Spleen (tissue), 11 donors: ENCODE measurements at regions not wholly inside any gene's neighbourhood (a gene's known extent, or its start where the extent isn't known, plus 50 kb on each side); places are given as distances from the start of the nearest gene placed in this dataset.

Experiments used
- DNase-seq: peaks from one replicate; pipeline ENCODE4 v3.0.0-alpha.2; 2020
- H3K27ac ChIP-seq, 8 donors: fragments of 200-600 bp; sonication (generic) in 7 of 8; 1 replicate in 4 of 8; 2 replicates in 4 of 8; pipeline versions ENCODE4 v1.5.0 to v1.8.0; 2016 to 2021; ENCODE audit warnings: inconsistent platforms in 4 of 8, mild to moderate bottlenecking in 4 of 8, moderate library complexity in 1 of 8
- H3K27me3 ChIP-seq, 7 donors: fragments of 200-600 bp; sonication (generic) in 6 of 7; replicated peaks in 1 of 7; 1 replicate in 4 of 7; 2 replicates in 3 of 7; pipeline versions ENCODE4 v1.5.0 to v1.8.0; 2016 to 2021; ENCODE audit warnings: inconsistent platforms in 3 of 7, mild to moderate bottlenecking in 1 of 7
- H3K36me3 ChIP-seq, 6 donors: fragments of 200-600 bp; sonication (generic) in 5 of 6; 1 replicate in 4 of 6; 2 replicates in 2 of 6; pipeline versions ENCODE4 v1.5.0 to v1.8.0; 2016 to 2021; ENCODE audit warnings: inconsistent platforms in 2 of 6
- H3K4me1 ChIP-seq, 6 donors: fragments of 200-600 bp; sonication (generic) in 5 of 6; 1 replicate in 3 of 6; 2 replicates in 3 of 6; pipeline versions ENCODE4 v1.5.0 to v1.8.0; 2016 to 2021; ENCODE audit warnings: inconsistent platforms in 3 of 6
- H3K4me3 ChIP-seq, 8 donors: fragments of 200-600 bp; sonication (generic) in 7 of 8; 1 replicate in 4 of 8; 2 replicates in 4 of 8; pipeline versions ENCODE4 v1.5.0 to v1.8.0; 2016 to 2021; ENCODE audit warnings: inconsistent platforms in 4 of 8, mild to moderate bottlenecking in 4 of 8, moderate library complexity in 2 of 8
- H3K9me3 ChIP-seq, 8 donors: fragments of 200-600 bp; sonication (generic) in 7 of 8; 1 replicate in 4 of 8; 2 replicates in 4 of 8; pipeline versions ENCODE4 v1.5.0 to v1.8.0; 2016 to 2021; ENCODE audit warnings: inconsistent platforms in 4 of 8
- POLR2A ChIP-seq, 3 donors: fragments of 450-650 bp; IDR thresholded peaks; one replicate each; pipeline ENCODE4 v1.5.1; 2017; ENCODE audit warnings: antibody characterized with exemption in 3 of 3, mild to moderate bottlenecking in 1 of 3
- POLR2AphosphoS5 ChIP-seq, 3 donors: sonication (generic); formaldehyde crosslinking; IDR thresholded peaks; one replicate each; pipeline ENCODE4 v1.5.1; 2017; ENCODE audit warnings: antibody characterized with exemption in 3 of 3
- WGBS, 5 donors: extraction: QIAGEN DNeasy Blood & Tissue Kit in 3 of 5; methylation state at CpG; one replicate each; pipeline versions ENCODE4 v1.1.5 to v1.1.7; 2013 to 2018; 5-methylcytosine and 5-hydroxymethylcytosine counted together
- intact Hi-C: fragments of 100-400 bp; cut with DNase I; formaldehyde crosslinking; loops from one replicate; pipeline ENCODE4 v1.15.0; 2023; ENCODE audit warnings: low total_unique reads
- TF ChIP-seq, protein P1 (sequence below), 11 experiments: fragments of 200-600 bp in 7 of 11; fragments of 450-650 bp in 4 of 11; sonication (generic) in 4 of 11; IDR thresholded peaks in 8 of 11; conservative IDR thresholded peaks in 3 of 11; 1 replicate in 7 of 11; 2 replicates in 4 of 11; pipeline versions ENCODE4 v1.4.0 to v1.8.0; 2016 to 2021; ENCODE audit warnings: antibody characterized with exemption in 11 of 11, inconsistent platforms in 4 of 11, mild to moderate bottlenecking in 1 of 11
- donor health status: healthy with polysubstance abuse.
- donor health status: DM: no; HTN: no; CAD: no; lungs with moderate emphysema.
- donor health status: DM: no; HTN: no; CAD: no.
- donor health status: Bipolar disorder and iron deficiency.
- donor health status: healthy.
- donor health status: DM: no; HTN: no; CAD: no.
- donor health status: DM: yes; HTN: yes; CAD: no.

- 52 to 72% (median 65%) methylated on average over 2 to 3 of the region's 3 CpGs for WGBS, 5 donors
- intact Hi-C loops: no loop called here
- Histone ChIP-seq H3K27ac (no peak overlapping the region), H3K4me1 (no peaks in the 10 kb centered on the region), H3K4me3 (no peak overlapping the region), H3K36me3 (no peaks in the 10 kb centered on the region), H3K27me3 (no peaks in the 10 kb centered on the region), H3K9me3 (peaks cover 0 to 34% (median 18%) of the 10 kb centered on the region in 8 donors)
- TF ChIP-seq, protein P1, sequence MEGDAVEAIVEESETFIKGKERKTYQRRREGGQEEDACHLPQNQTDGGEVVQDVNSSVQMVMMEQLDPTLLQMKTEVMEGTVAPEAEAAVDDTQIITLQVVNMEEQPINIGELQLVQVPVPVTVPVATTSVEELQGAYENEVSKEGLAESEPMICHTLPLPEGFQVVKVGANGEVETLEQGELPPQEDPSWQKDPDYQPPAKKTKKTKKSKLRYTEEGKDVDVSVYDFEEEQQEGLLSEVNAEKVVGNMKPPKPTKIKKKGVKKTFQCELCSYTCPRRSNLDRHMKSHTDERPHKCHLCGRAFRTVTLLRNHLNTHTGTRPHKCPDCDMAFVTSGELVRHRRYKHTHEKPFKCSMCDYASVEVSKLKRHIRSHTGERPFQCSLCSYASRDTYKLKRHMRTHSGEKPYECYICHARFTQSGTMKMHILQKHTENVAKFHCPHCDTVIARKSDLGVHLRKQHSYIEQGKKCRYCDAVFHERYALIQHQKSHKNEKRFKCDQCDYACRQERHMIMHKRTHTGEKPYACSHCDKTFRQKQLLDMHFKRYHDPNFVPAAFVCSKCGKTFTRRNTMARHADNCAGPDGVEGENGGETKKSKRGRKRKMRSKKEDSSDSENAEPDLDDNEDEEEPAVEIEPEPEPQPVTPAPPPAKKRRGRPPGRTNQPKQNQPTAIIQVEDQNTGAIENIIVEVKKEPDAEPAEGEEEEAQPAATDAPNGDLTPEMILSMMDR (IDR thresholded peaks at IDR 0.05 in 8 of 11, conservative IDR thresholded peaks at IDR 0.05 in 3 of 11): no peak
- TF ChIP-seq POLR2AphosphoS5 (IDR thresholded peaks at IDR 0.05) (no peak), POLR2A (IDR thresholded peaks at IDR 0.05) (no peak)
- peak; percentile 31 for DNase-seq
Measured at GRCh38 chr10:56090914-56091540, 270.0 kb downstream of the ZWINT start.

DNA sequence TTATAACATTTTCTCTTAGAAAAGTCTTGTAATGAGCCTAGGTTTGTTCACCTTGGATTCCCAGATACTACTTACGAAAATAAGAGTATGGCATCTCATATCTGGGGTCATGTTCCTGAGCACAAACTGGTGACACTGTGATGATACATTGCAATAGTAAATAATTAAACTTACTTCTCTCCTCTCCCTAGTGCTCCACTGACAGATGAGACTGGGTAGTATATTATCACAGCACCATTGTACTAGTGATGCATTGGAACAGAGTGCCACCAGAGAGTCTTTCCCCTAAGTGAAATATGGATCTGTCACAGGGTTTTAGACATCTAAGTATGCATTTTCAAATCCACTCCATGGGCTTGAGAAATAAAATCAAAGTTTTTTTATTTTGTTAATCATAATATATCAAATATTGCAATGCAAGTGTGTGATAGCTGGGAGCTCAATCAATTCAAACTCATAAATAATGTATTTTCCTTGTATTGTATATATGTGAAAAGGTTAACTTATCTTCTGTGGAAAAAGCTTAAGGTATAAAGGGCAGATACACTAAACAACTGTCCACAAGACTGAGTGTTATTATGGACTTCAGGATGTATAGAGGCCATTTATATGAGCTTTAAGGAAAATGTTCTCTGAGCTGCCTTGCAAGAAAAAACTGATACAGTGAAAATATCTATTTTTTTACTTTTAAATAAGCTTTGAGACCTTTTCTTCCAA is 275.5 kb downstream of the ZWINT start:
- Histone ChIP-seq H3K4me3 (no peak overlapping the region), H3K4me1 (no peaks in the 10 kb centered on the region), H3K36me3 (no peaks in the 10 kb centered on the region), H3K27ac (no peak overlapping the region), H3K27me3 (no peaks in the 10 kb centered on the region), H3K9me3 (peaks cover 0 to 30% (median 12%) of the 10 kb centered on the region in 8 donors)
- DNase-seq: no peak
- 48 to 71% (median 68%) methylated on average over 1 of the region's 1 CpG for WGBS, 5 donors
- TF ChIP-seq, protein P1 (IDR thresholded peaks at IDR 0.05 in 8 of 11, conservative IDR thresholded peaks at IDR 0.05 in 3 of 11): no peak
- TF ChIP-seq POLR2A (IDR thresholded peaks at IDR 0.05) (no peak), POLR2AphosphoS5 (IDR thresholded peaks at IDR 0.05) (no peak)
- intact Hi-C loops: no loop called here

GRCh38 chr10:56082169-56082568 is 278.9 kb downstream of the ZWINT start:
- Histone ChIP-seq H3K27ac (no peak overlapping the region), H3K36me3 (no peaks in the 10 kb centered on the region), H3K4me1 (no peaks in the 10 kb centered on the region), H3K4me3 (no peak overlapping the region), H3K27me3 (no peaks in the 10 kb centered on the region), H3K9me3 (peaks cover 0 to 16% (median 5%) of the 10 kb centered on the region in 8 donors)
- TF ChIP-seq POLR2AphosphoS5 (IDR thresholded peaks at IDR 0.05) (no peak), POLR2A (IDR thresholded peaks at IDR 0.05) (no peak)
- TF ChIP-seq, protein P1 (IDR thresholded peaks at IDR 0.05 in 8 of 11, conservative IDR thresholded peaks at IDR 0.05 in 3 of 11): no peak
- intact Hi-C loops: no loop called here
- 77 to 87% (median 82%) methylated on average over 3 of the region's 3 CpGs for WGBS, 5 donors
- no peak for DNase-seq

DNA sequence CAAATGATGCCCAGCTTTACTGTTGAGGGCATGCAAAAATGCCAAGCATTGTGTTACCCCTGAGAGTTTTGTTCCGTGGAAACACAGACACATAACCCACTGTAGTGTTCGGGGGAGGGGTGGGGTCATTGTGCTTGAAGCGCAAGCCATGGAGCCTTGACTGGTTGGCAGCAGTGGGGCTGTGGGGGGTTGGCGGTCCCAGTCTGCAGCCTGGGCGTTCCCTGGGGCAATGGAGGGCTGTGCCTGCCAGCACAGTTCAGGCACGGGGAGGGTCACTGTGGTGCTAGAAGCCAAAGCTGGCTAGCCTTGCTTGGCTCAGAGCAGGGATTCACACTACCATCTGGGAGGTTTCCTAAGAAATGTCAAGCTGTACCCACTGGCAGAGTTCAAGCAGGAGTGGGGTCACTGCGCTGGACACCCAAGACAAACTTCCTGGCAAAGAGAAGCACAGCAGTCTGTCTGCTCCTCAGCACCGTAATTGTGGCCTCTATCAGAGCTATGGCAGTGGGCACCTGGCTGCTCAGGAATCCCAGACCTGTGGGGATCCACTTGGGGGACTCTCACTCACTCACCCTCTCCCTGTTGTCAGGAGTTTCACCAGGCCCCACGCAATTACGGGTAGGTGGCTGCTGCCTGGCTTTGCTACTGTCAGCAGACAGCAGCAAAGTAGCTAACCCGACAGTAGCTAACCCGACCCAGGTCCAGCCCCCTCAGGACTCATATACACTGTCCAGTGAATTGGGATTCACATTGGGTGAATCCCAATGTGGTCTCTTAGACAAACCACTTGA is 292.4 kb downstream of the ZWINT start:
- TF ChIP-seq POLR2AphosphoS5 (IDR thresholded peaks at IDR 0.05) (no peak), POLR2A (IDR thresholded peaks at IDR 0.05) (no peak)
- TF ChIP-seq, protein P1 (IDR thresholded peaks at IDR 0.05 in 8 of 11, conservative IDR thresholded peaks at IDR 0.05 in 3 of 11): no peak
- H3K9me3 ChIP-seq: peaks cover 0 to 37% (median 15%) of the 10 kb centered on the region in 8 donors
- DNase-seq: peak; percentile 44
- intact Hi-C loops: no loop called here
- no peaks in the 10 kb centered on the region for H3K36me3 ChIP-seq
- H3K4me1 ChIP-seq: no peaks in the 10 kb centered on the region
- no peaks in the 10 kb centered on the region for H3K27me3 ChIP-seq
- 63 to 85% (median 79%) methylated on average over 7 to 12 of the region's 12 CpGs for WGBS, 5 donors
- H3K4me3 ChIP-seq: no peak overlapping the region
- H3K27ac ChIP-seq: no peak overlapping the region
